Retinal pigment epithelial cell (primary cell): ENCODE measurements at regions not wholly inside any gene's neighbourhood (a gene's known extent, or its start where the extent isn't known, plus 50 kb on each side); places are given as distances from the start of the nearest gene placed in this dataset.
A peak's percentile ranks its signal among the peaks of the same experiment; 100 is the strongest.

Source experiments
- DNase-seq: peaks from one replicate; pipeline ENCODE4 v3.0.0-alpha.2; 2010; ENCODE audit warnings: low read depth
- H3K4me3 ChIP-seq: 2 replicates; pipeline ENCODE4 v1.5.1; 2011; ENCODE audit warnings: mild to moderate bottlenecking, low read length, control low read depth, moderate library complexity
- CTCF ChIP-seq: conservative IDR thresholded peaks from 2 replicates; pipeline ENCODE4 v1.5.1; 2011; ENCODE audit warnings: low read depth, low read length, control low read depth, inconsistent platforms

DNA sequence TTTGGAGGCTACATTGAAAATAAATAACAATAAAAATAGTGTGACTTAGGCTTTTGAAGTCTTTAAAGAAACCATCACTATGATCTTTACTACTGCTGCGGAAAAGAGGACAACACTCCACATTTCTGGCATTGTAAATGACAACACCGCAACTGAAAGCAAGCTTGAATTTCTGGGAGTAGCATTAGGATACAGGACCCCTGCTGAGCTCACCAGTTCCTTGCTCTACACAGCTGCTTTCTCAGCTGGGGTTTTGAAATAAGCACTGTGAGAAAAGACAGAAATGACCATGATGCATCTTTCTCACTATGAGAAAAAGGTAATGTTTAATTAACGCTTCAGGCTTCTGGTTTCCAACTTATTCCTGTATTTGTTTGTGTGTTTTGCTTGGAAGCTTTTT lies 168.0 kb downstream of the TAF11L14 start:
- DNase-seq: no peak
- no peak for TF ChIP-seq CTCF
- H3K4me3 ChIP-seq: no peak overlapping the region

- no peak overlapping the region for H3K4me3 ChIP-seq
- DNase-seq: no peak
- TF ChIP-seq CTCF: no peak
These were observed 169.7 kb downstream of the TAF11L14 start for GRCh38 chr5:17803971-17804370.

GRCh38 chr5:17805227-17805825 lies 171.1 kb downstream of the TAF11L14 start:
- DNase-seq: peak; percentile 22
- no peak overlapping the region for H3K4me3 ChIP-seq
- TF ChIP-seq CTCF: no peak

DNA sequence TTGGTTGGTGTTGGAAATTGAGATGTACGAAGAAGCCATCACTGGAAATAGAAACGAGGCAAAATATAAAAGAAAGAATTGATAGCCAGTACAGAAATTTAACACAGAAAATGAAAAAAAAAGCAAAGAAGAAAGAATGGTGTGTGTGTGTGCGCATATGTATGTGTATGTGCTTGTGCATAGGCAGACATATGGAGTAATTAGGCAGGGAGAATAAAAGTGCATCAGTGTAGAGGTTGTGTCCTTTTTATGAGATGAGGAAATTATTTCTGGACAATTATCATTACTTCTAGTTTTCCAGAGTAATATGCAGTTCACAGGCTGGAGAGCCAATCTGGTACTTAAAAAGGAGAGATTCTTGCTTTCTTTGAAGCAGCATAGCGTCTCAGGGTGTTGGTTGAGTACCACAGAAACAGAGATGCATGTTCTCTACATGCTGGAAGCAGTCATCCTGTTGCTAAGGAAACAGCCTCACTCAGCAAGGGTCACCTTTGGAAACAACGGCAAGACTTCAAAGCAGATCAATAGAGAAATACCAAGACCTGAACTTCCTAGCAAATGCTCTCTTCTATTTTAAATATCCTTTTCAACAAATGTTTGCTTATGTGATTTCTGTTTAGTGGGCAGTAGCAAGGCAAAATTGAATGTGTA lies 172.7 kb downstream of the TAF11L14 start:
- H3K4me3 ChIP-seq: no peak overlapping the region
- TF ChIP-seq CTCF: no peak
- DNase-seq: no peak

GRCh38 chr5:17808566-17808965 lies 174.3 kb downstream of the TAF11L14 start:
- no peak overlapping the region for H3K4me3 ChIP-seq
- DNase-seq: no peak
- TF ChIP-seq CTCF: no peak

DNA sequence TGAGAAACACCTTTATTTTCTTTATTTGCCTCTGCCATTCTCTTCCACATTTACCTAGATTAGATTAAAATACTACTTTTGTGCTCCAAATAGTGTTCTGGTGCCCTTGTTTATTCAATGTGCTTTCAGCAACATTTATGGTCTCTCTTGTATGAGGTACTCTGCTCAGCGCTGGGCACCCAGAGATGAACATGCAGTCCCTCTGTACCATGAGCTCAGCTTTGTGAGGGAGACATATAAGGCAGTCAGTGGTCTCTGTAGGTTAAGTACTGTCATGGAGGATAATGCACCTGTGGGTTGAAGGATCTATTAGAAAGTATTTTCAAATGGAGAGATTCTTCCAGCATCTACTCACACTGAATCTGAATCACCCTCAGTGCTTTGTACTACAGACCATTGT lies 176.5 kb downstream of the TAF11L14 start:
- TF ChIP-seq CTCF: no peak
- H3K4me3 ChIP-seq: no peak overlapping the region
- no peak for DNase-seq

- no peak for TF ChIP-seq CTCF
- no peak overlapping the region for H3K4me3 ChIP-seq
- no peak for DNase-seq
These were observed 179.0 kb downstream of the TAF11L14 start for GRCh38 chr5:17813214-17813613.
